Endothelial cell of umbilical vein (primary cell): ENCODE measurements at regions not wholly inside any gene's neighbourhood (a gene's known extent, or its start where the extent isn't known, plus 50 kb on each side); places are given as distances from the start of the nearest gene placed in this dataset.

Experiments used
- EZH2 ChIP-seq: IDR thresholded peaks from 2 replicates; pipeline ENCODE4 v1.6.1; 2012; ENCODE audit warnings: borderline replicate concordance, low read depth, mild to moderate bottlenecking, moderate library complexity, low read length, inconsistent platforms; ENCODE audit not compliant: severe bottlenecking
- GATA2 ChIP-seq: IDR thresholded peaks from 2 replicates; pipeline ENCODE4 v1.7.0; 2011; ENCODE audit warnings: low read depth, mild to moderate bottlenecking, moderate library complexity, mixed read lengths, low read length; ENCODE audit not compliant: insufficient read length, insufficient read depth
- MYC ChIP-seq: IDR thresholded peaks from one replicate; pipeline ENCODE4 v1.6.1; 2011; ENCODE audit warnings: mild to moderate bottlenecking, low read depth, low read length
- POLR2A ChIP-seq: IDR thresholded peaks from 2 replicates; pipeline ENCODE4 v1.6.1; 2012; ENCODE audit warnings: low read depth, mild to moderate bottlenecking, control low read depth, low read length
- POLR2AphosphoS5 ChIP-seq: IDR thresholded peaks from 2 replicates; pipeline ENCODE4 v1.6.1; 2012; ENCODE audit warnings: low read depth, mild to moderate bottlenecking, control low read depth, low read length, moderate library complexity; ENCODE audit not compliant: insufficient read depth
- TF ChIP-seq, protein P1 (sequence below): IDR thresholded peaks from 2 replicates; pipeline ENCODE4 v1.6.1; 2011; ENCODE audit not compliant: insufficient read depth, insufficient read length
- TF ChIP-seq, protein P2 (sequence below), 2 donors: IDR thresholded peaks; 1 replicate in 1 of 2; 2 replicates in 1 of 2; pipeline ENCODE4 v1.5.1; 2011; ENCODE audit warnings: low read length in 2 of 2, mild to moderate bottlenecking in 2 of 2, moderate library complexity in 2 of 2, control low read depth in 1 of 2, inconsistent platforms in 1 of 2, low read depth in 1 of 2; ENCODE audit not compliant: insufficient read depth in 1 of 2; ENCODE audit errors: extremely low read depth in 1 of 2

DNA sequence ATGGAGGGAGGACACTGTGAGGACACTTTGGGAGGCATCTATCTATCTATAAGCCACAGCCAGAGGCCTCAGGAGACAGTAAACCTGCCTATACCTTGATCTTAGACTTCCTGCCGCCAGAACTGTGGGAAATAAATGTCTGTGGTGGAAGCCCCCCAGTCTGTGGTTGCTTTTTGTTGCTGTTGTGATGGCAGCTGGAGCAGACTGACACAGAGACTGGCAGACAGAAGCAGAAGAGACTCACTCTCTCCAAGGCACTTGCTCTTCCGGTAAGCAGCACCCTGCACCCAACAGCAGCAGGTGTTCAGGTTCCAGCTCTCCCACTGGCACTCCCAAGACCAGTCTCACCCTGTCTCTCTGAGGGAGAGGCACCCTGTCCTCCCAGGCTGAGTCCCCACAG, 297.6 kb downstream of the TTLL7 start:
- TF ChIP-seq, protein P1, sequence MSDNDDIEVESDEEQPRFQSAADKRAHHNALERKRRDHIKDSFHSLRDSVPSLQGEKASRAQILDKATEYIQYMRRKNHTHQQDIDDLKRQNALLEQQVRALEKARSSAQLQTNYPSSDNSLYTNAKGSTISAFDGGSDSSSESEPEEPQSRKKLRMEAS, result no peak
- TF ChIP-seq, protein P2, sequence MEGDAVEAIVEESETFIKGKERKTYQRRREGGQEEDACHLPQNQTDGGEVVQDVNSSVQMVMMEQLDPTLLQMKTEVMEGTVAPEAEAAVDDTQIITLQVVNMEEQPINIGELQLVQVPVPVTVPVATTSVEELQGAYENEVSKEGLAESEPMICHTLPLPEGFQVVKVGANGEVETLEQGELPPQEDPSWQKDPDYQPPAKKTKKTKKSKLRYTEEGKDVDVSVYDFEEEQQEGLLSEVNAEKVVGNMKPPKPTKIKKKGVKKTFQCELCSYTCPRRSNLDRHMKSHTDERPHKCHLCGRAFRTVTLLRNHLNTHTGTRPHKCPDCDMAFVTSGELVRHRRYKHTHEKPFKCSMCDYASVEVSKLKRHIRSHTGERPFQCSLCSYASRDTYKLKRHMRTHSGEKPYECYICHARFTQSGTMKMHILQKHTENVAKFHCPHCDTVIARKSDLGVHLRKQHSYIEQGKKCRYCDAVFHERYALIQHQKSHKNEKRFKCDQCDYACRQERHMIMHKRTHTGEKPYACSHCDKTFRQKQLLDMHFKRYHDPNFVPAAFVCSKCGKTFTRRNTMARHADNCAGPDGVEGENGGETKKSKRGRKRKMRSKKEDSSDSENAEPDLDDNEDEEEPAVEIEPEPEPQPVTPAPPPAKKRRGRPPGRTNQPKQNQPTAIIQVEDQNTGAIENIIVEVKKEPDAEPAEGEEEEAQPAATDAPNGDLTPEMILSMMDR (IDR thresholded peaks at IDR 0.05; ENCODE audit: extremely low read depth in 1 of 2, insufficient read depth in 1 of 2, low read depth in 1 of 2, low read length in 2 of 2), result no peak
- no peak for TF ChIP-seq POLR2A
- no peak for TF ChIP-seq EZH2
- TF ChIP-seq GATA2, result no peak
- no peak for TF ChIP-seq POLR2AphosphoS5
- no peak for TF ChIP-seq MYC
